B cell (primary cell): ENCODE measurements at regions not wholly inside any gene's neighbourhood (a gene's known extent, or its start where the extent isn't known, plus 50 kb on each side); places are given as distances from the start of the nearest gene placed in this dataset.

Experiments used
- ATAC-seq: fragments of 200-7000 bp; cut with Tn5 transposase; one replicate; pipeline ENCODE4 v1.10.0; 2021; ENCODE audit warnings: low read depth, mild to moderate bottlenecking, moderate number of reproducible peaks, moderate library complexity
- CTCF ChIA-PET: fragments of 350-600 bp; sonication (Branson Sonifier 250); formaldehyde crosslinking; loops from one replicate; lab custom pipeline; 2021; ENCODE audit warnings: antibody characterized with exemption, inconsistent platforms; lab: Charles Lee
- POLR2A ChIA-PET: fragments of 350-600 bp; sonication (Branson Sonifier 250); formaldehyde crosslinking; loops from one replicate; lab custom pipeline; 2021; ENCODE audit warnings: antibody characterized with exemption; lab: Charles Lee
- DNase-seq: peaks from one replicate; pipeline ENCODE4 v3.0.0; 2013
- H2AFZ ChIP-seq: 2 replicates; pipeline ENCODE4 v1.6.1; 2012; ENCODE audit warnings: mild to moderate bottlenecking, low read depth, low read length; ENCODE audit not compliant: insufficient read depth, poor library complexity, severe bottlenecking
- H3K27ac ChIP-seq, 2 donors: 1 replicate in 1 of 2; 2 replicates in 1 of 2; pipeline ENCODE4 v1.5.1; 2012 to 2013; ENCODE audit warnings: low read length in 2 of 2, mild to moderate bottlenecking in 2 of 2, moderate library complexity in 1 of 2
- H3K27me3 ChIP-seq, 4 experiments: fragments of 200-600 bp in 1 of 4; sonication (generic) in 1 of 4; replicated peaks in 1 of 4; 1 replicate in 2 of 4; 2 replicates in 2 of 4; pipeline versions ENCODE4 v1.6.1 to v1.7.0; 2013 to 2016; ENCODE audit warnings: low read length in 3 of 4, mild to moderate bottlenecking in 2 of 4, mixed read lengths in 1 of 4, moderate library complexity in 1 of 4; ENCODE audit not compliant: insufficient read depth in 4 of 4, control insufficient read depth in 3 of 4; ENCODE audit errors: control extremely low read depth in 1 of 4
- H3K36me3 ChIP-seq, 2 experiments: replicated peaks in 1 of 2; 1 replicate in 1 of 2; 2 replicates in 1 of 2; pipeline versions ENCODE4 v1.6.1 to v1.7.1; 2013; ENCODE audit warnings: low read length in 1 of 2; ENCODE audit not compliant: insufficient read depth in 2 of 2, control insufficient read depth in 1 of 2; ENCODE audit errors: control extremely low read depth in 1 of 2, extremely low read depth in 1 of 2
- H3K4me1 ChIP-seq, 2 donors: fragments of 200-600 bp in 1 of 2; sonication (generic) in 1 of 2; 1 replicate in 1 of 2; 2 replicates in 1 of 2; pipeline versions ENCODE4 v1.5.1 to v1.6.1; 2013 to 2017; ENCODE audit warnings: low read length in 2 of 2; ENCODE audit not compliant: control insufficient read depth in 2 of 2, insufficient read depth in 2 of 2
- H3K4me2 ChIP-seq: replicated peaks from 2 replicates; pipeline ENCODE3; 2012; ENCODE audit warnings: mild to moderate bottlenecking, low read depth, low read length; ENCODE audit not compliant: poor library complexity, severe bottlenecking
- H3K4me3 ChIP-seq, 5 experiments: fragments of 200-600 bp in 1 of 5; sonication (generic) in 1 of 5; 1 replicate in 3 of 5; 2 replicates in 2 of 5; pipeline versions ENCODE4 v1.5.1 to v1.7.0; 2011 to 2016; ENCODE audit warnings: low read length in 4 of 5, mild to moderate bottlenecking in 4 of 5, low read depth in 2 of 5, control low read depth in 1 of 5, moderate library complexity in 1 of 5; ENCODE audit not compliant: insufficient read depth in 1 of 5; ENCODE audit errors: control extremely low read depth in 1 of 5, extremely low read depth in 1 of 5
- H3K79me2 ChIP-seq: fragments of 200-600 bp; sonication (generic); one replicate; pipeline ENCODE4 v1.6.0; 2016; ENCODE audit warnings: low read length; ENCODE audit not compliant: control insufficient read depth, insufficient read depth
- H3K9ac ChIP-seq: fragments of 200-600 bp; sonication (generic); 2 replicates; pipeline ENCODE4 v1.6.1; 2017; ENCODE audit warnings: mild to moderate bottlenecking, low read length, moderate library complexity
- H3K9me3 ChIP-seq, 3 donors: one replicate each; pipeline versions ENCODE4 v1.6.1 to v1.7.1; 2013; ENCODE audit warnings: low read length in 2 of 3; ENCODE audit not compliant: control insufficient read depth in 2 of 3, insufficient read depth in 1 of 3; ENCODE audit errors: control extremely low read depth in 1 of 3
- H4K20me1 ChIP-seq: 2 replicates; pipeline ENCODE4 v1.6.0; 2012; ENCODE audit warnings: mild to moderate bottlenecking, low read length; ENCODE audit not compliant: insufficient read depth, control insufficient read depth, poor library complexity, severe bottlenecking
- H3K27ac Mint-ChIP-seq: one replicate; pipeline ENCODE4 v1.8.0; 2021; ENCODE audit warnings: mixed read lengths
- H3K27me3 Mint-ChIP-seq: one replicate; pipeline ENCODE4 v1.8.0; 2021; ENCODE audit warnings: mixed read lengths
- H3K4me1 Mint-ChIP-seq: one replicate; pipeline ENCODE4 v1.8.0; 2021; ENCODE audit warnings: mixed read lengths
- H3K4me3 Mint-ChIP-seq: one replicate; pipeline ENCODE4 v1.8.0; 2021; ENCODE audit warnings: mixed read lengths
- H3K9me3 Mint-ChIP-seq: one replicate; pipeline ENCODE4 v1.8.0; 2022; ENCODE audit warnings: mixed read lengths; ENCODE audit not compliant: insufficient read depth
- CTCF ChIP-seq: fragments of 200-600 bp; IDR thresholded peaks from one replicate; pipeline ENCODE4 v1.8.0; 2022; ENCODE audit warnings: antibody characterized with exemption, mild to moderate bottlenecking
- EZH2 ChIP-seq: IDR thresholded peaks from 2 replicates; pipeline ENCODE4 v1.6.1; 2012; ENCODE audit warnings: borderline replicate concordance, low read depth, mild to moderate bottlenecking, moderate library complexity, low read length; ENCODE audit not compliant: insufficient read depth, poor library complexity, severe bottlenecking
- WGBS: methylation state at CpG from one replicate; pipeline ENCODE4 v1.1.5; 2013; ENCODE audit warnings: missing lambda C conversion rate; ENCODE audit not compliant: insufficient coverage; 5-methylcytosine and 5-hydroxymethylcytosine counted together
- intact Hi-C: fragments of 100-400 bp; cut with micrococcal nuclease; formaldehyde crosslinking; loops from one replicate; pipeline ENCODE4 v1.10.0; 2022

GRCh38 chr16:16780588-16780987, 401.6 kb downstream of the NPIPA7 start:
- H3K27me3 Mint-ChIP-seq = peaks cover 13% of the 10 kb centered on the region
- DNase-seq (no peak), ATAC-seq (no peak)
- H3K27ac Mint-ChIP-seq = no peak overlapping the region
- H3K9me3 Mint-ChIP-seq = no peaks in the 10 kb centered on the region
- CTCF ChIA-PET = no interaction called here
- Histone ChIP-seq H3K9ac (no peak overlapping the region), H3K4me2 (no peak overlapping the region), H3K4me1 (no peaks in the 10 kb centered on the region), H3K79me2 (no peaks in the 10 kb centered on the region), H3K4me3 (no peak overlapping the region), H3K27me3 (no peaks in the 10 kb centered on the region), H3K36me3 (no peaks in the 10 kb centered on the region), H3K27ac (no peak overlapping the region), H2AFZ (no peak overlapping the region), H3K9me3 (peaks cover 0 to 1% (median 0%) of the 10 kb centered on the region in 3 donors), H4K20me1 (no peaks in the 10 kb centered on the region)
- intact Hi-C loops = no loop called here
- TF ChIP-seq EZH2 (no peak), CTCF (no peak)
- WGBS = 33% methylated on average over 1 of the region's 4 CpGs
- POLR2A ChIA-PET = no interaction called here
- no peak overlapping the region for H3K4me3 Mint-ChIP-seq
- no peaks in the 10 kb centered on the region for H3K4me1 Mint-ChIP-seq

- Histone ChIP-seq H3K27ac (no peak overlapping the region), H3K4me1 (no peaks in the 10 kb centered on the region), H3K4me3 (no peak overlapping the region), H3K9me3 (no peaks in the 10 kb centered on the region), H3K36me3 (no peaks in the 10 kb centered on the region), H2AFZ (no peak overlapping the region), H3K9ac (no peak overlapping the region), H3K27me3 (no peaks in the 10 kb centered on the region), H3K79me2 (no peaks in the 10 kb centered on the region), H3K4me2 (no peak overlapping the region), H4K20me1 (no peaks in the 10 kb centered on the region)
- ChIA-PET CTCF (no interaction called here), POLR2A (no interaction called here)
- intact Hi-C loops = no loop called here
- Mint-ChIP-seq H3K4me3 (no peak overlapping the region), H3K4me1 (no peaks in the 10 kb centered on the region), H3K27ac (no peak overlapping the region), H3K27me3 (peaks cover 8% of the 10 kb centered on the region), H3K9me3 (no peaks in the 10 kb centered on the region)
- WGBS = 91% methylated on average over 1 of the region's 4 CpGs
- ATAC-seq (no peak), DNase-seq (no peak)
- no peak for TF ChIP-seq CTCF
- TF ChIP-seq EZH2 = no peak
These were observed 403.2 kb downstream of the NPIPA7 start for GRCh38 chr16:16782153-16782552.
